Peyer's patch (tissue), 4 donors: ENCODE measurements at regions not wholly inside any gene's neighbourhood (a gene's known extent, or its start where the extent isn't known, plus 50 kb on each side); places are given as distances from the start of the nearest gene placed in this dataset.

Experiments used
- CTCF ChIP-seq, 6 experiments: fragments of 450-650 bp in 4 of 6; fragments of 200-600 bp in 2 of 6; sonication (generic) in 1 of 6; IDR thresholded peaks; one replicate each; pipeline ENCODE4 v1.5.1; 2017 to 2019; ENCODE audit warnings: antibody characterized with exemption in 6 of 6, mild to moderate bottlenecking in 3 of 6, moderate library complexity in 1 of 6
- POLR2A ChIP-seq, 2 donors: fragments of 450-650 bp; IDR thresholded peaks; one replicate each; pipeline ENCODE4 v1.5.1; 2017; ENCODE audit warnings: antibody characterized with exemption in 2 of 2, mild to moderate bottlenecking in 2 of 2, moderate library complexity in 2 of 2

DNA sequence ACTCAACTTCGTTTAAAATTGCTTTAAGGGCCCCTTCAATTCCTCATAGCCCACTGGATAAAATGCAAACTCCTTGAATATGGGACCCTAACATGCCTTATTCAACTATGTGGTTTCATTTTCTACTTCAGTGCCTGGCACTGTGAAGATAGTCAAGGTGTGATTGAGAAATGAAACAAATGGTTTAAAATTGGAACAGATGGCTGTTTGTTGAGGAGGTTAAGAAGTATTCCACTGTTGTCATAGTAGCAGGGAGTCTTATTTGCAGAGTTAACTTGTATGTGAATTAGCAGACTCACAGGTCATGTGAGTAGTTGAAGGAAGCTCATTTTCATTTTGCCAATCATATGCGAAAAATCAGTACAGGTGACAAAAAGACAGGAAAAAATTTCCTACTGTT lies 593.3 kb downstream of the KCTD8 start:
- TF ChIP-seq CTCF (IDR thresholded peaks at IDR 0.05) (no peak), POLR2A (IDR thresholded peaks at IDR 0.05) (no peak)
